ENCODE measurements at regions not wholly inside any gene's neighbourhood (a gene's known extent, or its start where the extent isn't known, plus 50 kb on each side); places are given as distances from the start of the nearest gene placed in this dataset.

DNA sequence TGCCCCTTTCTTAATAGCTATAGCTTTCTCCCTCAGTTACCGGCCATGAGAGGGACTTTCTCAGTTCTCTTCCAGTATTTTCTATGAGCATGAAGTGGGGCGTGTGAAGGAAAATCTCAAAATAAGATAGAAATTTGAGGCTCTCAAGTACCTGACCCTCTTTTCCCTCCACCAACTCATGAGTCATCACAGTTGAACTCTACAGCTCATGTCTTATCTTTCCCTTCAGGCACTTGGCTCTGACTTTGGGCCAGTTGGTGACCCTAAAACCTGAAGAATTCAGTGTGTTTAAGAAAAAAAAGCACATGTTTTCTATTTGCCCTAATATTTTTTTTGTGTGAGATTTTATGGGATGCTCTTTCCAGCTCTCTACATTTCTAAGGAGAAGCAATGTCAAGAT lies 896.7 kb upstream of the ZEB2 start:
- Mint-ChIP-seq H3K36me3 (ENCODE audit: unreplicated experiment) (peaks cover 3% of the 10 kb centered on the region), H3K27me3 (ENCODE audit: unreplicated experiment) (no peaks in the 10 kb centered on the region), H3K4me1 (ENCODE audit: unreplicated experiment) (no peaks in the 10 kb centered on the region), H3K27ac (ENCODE audit: unreplicated experiment) (no peak overlapping the region), H3K9me3 (ENCODE audit: unreplicated experiment) (peaks cover 30% of the 10 kb centered on the region), H3K4me3 (ENCODE audit: unreplicated experiment) (no peak overlapping the region)
- TF ChIP-seq, protein P1, sequence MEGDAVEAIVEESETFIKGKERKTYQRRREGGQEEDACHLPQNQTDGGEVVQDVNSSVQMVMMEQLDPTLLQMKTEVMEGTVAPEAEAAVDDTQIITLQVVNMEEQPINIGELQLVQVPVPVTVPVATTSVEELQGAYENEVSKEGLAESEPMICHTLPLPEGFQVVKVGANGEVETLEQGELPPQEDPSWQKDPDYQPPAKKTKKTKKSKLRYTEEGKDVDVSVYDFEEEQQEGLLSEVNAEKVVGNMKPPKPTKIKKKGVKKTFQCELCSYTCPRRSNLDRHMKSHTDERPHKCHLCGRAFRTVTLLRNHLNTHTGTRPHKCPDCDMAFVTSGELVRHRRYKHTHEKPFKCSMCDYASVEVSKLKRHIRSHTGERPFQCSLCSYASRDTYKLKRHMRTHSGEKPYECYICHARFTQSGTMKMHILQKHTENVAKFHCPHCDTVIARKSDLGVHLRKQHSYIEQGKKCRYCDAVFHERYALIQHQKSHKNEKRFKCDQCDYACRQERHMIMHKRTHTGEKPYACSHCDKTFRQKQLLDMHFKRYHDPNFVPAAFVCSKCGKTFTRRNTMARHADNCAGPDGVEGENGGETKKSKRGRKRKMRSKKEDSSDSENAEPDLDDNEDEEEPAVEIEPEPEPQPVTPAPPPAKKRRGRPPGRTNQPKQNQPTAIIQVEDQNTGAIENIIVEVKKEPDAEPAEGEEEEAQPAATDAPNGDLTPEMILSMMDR (IDR thresholded peaks at IDR 0.05) = no peak
- no peak for DNase-seq (ENCODE audit: extremely low spot score, unreplicated experiment)

DNA sequence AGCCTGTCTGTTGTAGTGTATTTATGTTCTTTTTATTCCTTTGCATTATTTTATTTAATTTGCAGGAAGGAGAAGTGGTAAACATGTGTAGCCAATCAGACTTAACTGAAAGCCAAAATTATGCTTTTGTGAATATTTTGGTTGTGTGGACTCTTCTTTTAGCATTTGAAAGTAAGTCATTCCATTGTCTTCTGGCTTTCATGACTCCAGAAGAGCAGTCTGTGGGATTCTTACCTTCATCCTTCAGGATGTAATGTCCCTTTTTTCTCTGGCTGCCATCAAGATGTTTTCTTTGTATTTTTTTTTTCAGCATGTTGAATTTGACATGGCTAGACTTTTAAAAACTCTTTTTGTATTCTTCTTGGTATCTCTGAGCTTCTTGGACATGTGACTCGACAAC lies 895.2 kb upstream of the ZEB2 start:
- DNase-seq (ENCODE audit: extremely low spot score, unreplicated experiment) = no peak
- TF ChIP-seq, protein P1 (IDR thresholded peaks at IDR 0.05) = no peak
- Mint-ChIP-seq H3K27me3 (ENCODE audit: unreplicated experiment) (no peaks in the 10 kb centered on the region), H3K36me3 (ENCODE audit: unreplicated experiment) (peaks cover 3% of the 10 kb centered on the region), H3K4me1 (ENCODE audit: unreplicated experiment) (peaks cover 11% of the 10 kb centered on the region), H3K27ac (ENCODE audit: unreplicated experiment) (no peak overlapping the region), H3K9me3 (ENCODE audit: unreplicated experiment) (peaks cover 20% of the 10 kb centered on the region), H3K4me3 (ENCODE audit: unreplicated experiment) (no peak overlapping the region)

- peaks cover 3% of the 10 kb centered on the region for H3K36me3 Mint-ChIP-seq (ENCODE audit: unreplicated experiment)
- no peaks in the 10 kb centered on the region for H3K27me3 Mint-ChIP-seq (ENCODE audit: unreplicated experiment)
- H3K27ac Mint-ChIP-seq (ENCODE audit: unreplicated experiment) = no peak overlapping the region
- peaks cover 21% of the 10 kb centered on the region for H3K4me1 Mint-ChIP-seq (ENCODE audit: unreplicated experiment)
- H3K4me3 Mint-ChIP-seq (ENCODE audit: unreplicated experiment) = no peak overlapping the region
- peaks cover 20% of the 10 kb centered on the region for H3K9me3 Mint-ChIP-seq (ENCODE audit: unreplicated experiment)
- DNase-seq (ENCODE audit: extremely low spot score, unreplicated experiment) = no peak
- TF ChIP-seq, protein P1 (IDR thresholded peaks at IDR 0.05) = no peak
Measured at GRCh38 chr2:145413261-145414030, 893.5 kb upstream of the ZEB2 start.

DNA sequence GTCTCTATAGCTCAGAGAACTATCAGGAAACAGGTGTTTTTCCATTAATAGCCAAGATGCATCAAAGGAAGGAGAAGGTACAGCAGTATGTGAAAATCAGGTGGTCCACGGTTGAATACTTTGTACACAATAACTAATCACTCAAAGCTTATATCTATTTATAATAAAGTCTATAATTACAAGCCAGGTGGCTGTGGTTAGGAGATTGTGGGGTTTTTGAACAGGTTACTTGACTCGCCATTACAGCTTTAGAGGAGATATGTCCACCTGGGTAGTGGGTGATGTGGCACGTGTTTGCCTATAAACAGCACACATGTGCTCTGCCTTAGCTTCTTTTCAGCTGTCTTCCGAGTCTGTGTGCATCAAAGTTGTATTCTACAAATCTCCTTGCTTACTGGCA lies 892.2 kb upstream of the ZEB2 start:
- no peak for DNase-seq (ENCODE audit: extremely low spot score, unreplicated experiment)
- H3K4me1 Mint-ChIP-seq (ENCODE audit: unreplicated experiment) = peaks cover 21% of the 10 kb centered on the region
- no peak overlapping the region for H3K27ac Mint-ChIP-seq (ENCODE audit: unreplicated experiment)
- no peaks in the 10 kb centered on the region for H3K27me3 Mint-ChIP-seq (ENCODE audit: unreplicated experiment)
- H3K4me3 Mint-ChIP-seq (ENCODE audit: unreplicated experiment) = no peak overlapping the region
- H3K36me3 Mint-ChIP-seq (ENCODE audit: unreplicated experiment) = peaks cover 3% of the 10 kb centered on the region
- TF ChIP-seq, protein P1 (IDR thresholded peaks at IDR 0.05) = no peak
- peaks cover 20% of the 10 kb centered on the region for H3K9me3 Mint-ChIP-seq (ENCODE audit: unreplicated experiment)

DNA sequence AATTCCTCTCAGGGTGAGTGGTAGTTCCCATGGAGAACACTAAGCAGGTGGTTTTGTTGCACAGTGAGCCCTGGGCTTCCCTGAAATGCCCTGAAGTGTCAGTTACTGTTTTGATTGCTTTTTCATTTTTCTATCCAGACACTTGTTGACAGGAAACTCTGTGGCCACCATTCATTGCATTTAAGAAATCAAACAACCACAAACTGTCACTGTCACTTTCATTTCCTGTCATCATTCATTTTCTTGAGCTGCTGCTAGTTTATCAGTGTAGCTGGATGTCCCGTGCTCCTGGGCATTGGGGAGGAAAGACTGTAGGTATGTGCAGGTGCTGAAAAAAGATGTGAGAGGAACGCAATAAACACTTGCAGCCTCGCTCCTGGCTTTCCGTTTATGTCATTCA lies 891.6 kb upstream of the ZEB2 start:
- peaks cover 15% of the 10 kb centered on the region for H3K9me3 Mint-ChIP-seq (ENCODE audit: unreplicated experiment)
- H3K27me3 Mint-ChIP-seq (ENCODE audit: unreplicated experiment) = no peaks in the 10 kb centered on the region
- H3K36me3 Mint-ChIP-seq (ENCODE audit: unreplicated experiment) = peaks cover 3% of the 10 kb centered on the region
- H3K4me3 Mint-ChIP-seq (ENCODE audit: unreplicated experiment) = no peak overlapping the region
- peaks cover 21% of the 10 kb centered on the region for H3K4me1 Mint-ChIP-seq (ENCODE audit: unreplicated experiment)
- DNase-seq (ENCODE audit: extremely low spot score, unreplicated experiment) = no peak
- TF ChIP-seq, protein P1 (IDR thresholded peaks at IDR 0.05) = no peak
- H3K27ac Mint-ChIP-seq (ENCODE audit: unreplicated experiment) = no peak overlapping the region

Measured in osteocyte (in vitro differentiated cells).